ENCODE measurements at regions not wholly inside any gene's neighbourhood (a gene's known extent, or its start where the extent isn't known, plus 50 kb on each side); places are given as distances from the start of the nearest gene placed in this dataset.

GRCh38 chr16:8247993-8248392, 342.3 kb downstream of the TMEM114 start:
- DNase-seq (ENCODE audit: low spot score): no peak
- TF ChIP-seq CTCF (IDR thresholded peaks at IDR 0.05; ENCODE audit: extremely low read depth, insufficient read depth, missing control alignments): no peak

GRCh38 chr16:8243981-8244380, 346.3 kb downstream of the TMEM114 start:
- no peak for DNase-seq (ENCODE audit: low spot score)
- TF ChIP-seq CTCF (IDR thresholded peaks at IDR 0.05; ENCODE audit: extremely low read depth, insufficient read depth, missing control alignments): no peak
- in situ Hi-C loops (cut with MboI; ENCODE audit: low pct_unique_long_range_greater_than_20kb, low sequenced_read_pairs, unreplicated experiment): no loop called here

More at GRCh38 chr16:8247993-8248392, 342.3 kb downstream of the TMEM114 start:
- in situ Hi-C loops (cut with MboI; ENCODE audit: low pct_unique_long_range_greater_than_20kb, low sequenced_read_pairs, unreplicated experiment): no loop called here

- no peak for DNase-seq (ENCODE audit: low spot score)
- in situ Hi-C loops (cut with MboI; ENCODE audit: low pct_unique_long_range_greater_than_20kb, low sequenced_read_pairs, unreplicated experiment): no loop called here
- no peak for TF ChIP-seq CTCF (IDR thresholded peaks at IDR 0.05; ENCODE audit: extremely low read depth, insufficient read depth, missing control alignments)
Measured at GRCh38 chr16:8241408-8241807, 348.9 kb downstream of the TMEM114 start.

GRCh38 chr16:8239443-8239842, 350.9 kb downstream of the TMEM114 start:
- no peak for TF ChIP-seq CTCF (IDR thresholded peaks at IDR 0.05; ENCODE audit: extremely low read depth, insufficient read depth, missing control alignments)
- DNase-seq (ENCODE audit: low spot score): no peak
- in situ Hi-C loops (cut with MboI; ENCODE audit: low pct_unique_long_range_greater_than_20kb, low sequenced_read_pairs, unreplicated experiment): no loop called here

GRCh38 chr16:8237452-8237851, 352.9 kb downstream of the TMEM114 start:
- no peak for TF ChIP-seq CTCF (IDR thresholded peaks at IDR 0.05; ENCODE audit: extremely low read depth, insufficient read depth, missing control alignments)
- in situ Hi-C loops (cut with MboI; ENCODE audit: low pct_unique_long_range_greater_than_20kb, low sequenced_read_pairs, unreplicated experiment): no loop called here
- DNase-seq (ENCODE audit: low spot score): no peak

GRCh38 chr16:8236816-8237215, 353.5 kb downstream of the TMEM114 start:
- TF ChIP-seq CTCF (IDR thresholded peaks at IDR 0.05; ENCODE audit: extremely low read depth, insufficient read depth, missing control alignments): no peak
- in situ Hi-C loops (cut with MboI; ENCODE audit: low pct_unique_long_range_greater_than_20kb, low sequenced_read_pairs, unreplicated experiment): no loop called here

GRCh38 chr16:8230497-8230896, 359.8 kb downstream of the TMEM114 start:
- DNase-seq (ENCODE audit: low spot score): no peak
- in situ Hi-C loops (cut with MboI; ENCODE audit: low pct_unique_long_range_greater_than_20kb, low sequenced_read_pairs, unreplicated experiment): no loop called here
- TF ChIP-seq CTCF (IDR thresholded peaks at IDR 0.05; ENCODE audit: extremely low read depth, insufficient read depth, missing control alignments): no peak

More at GRCh38 chr16:8236816-8237215, 353.5 kb downstream of the TMEM114 start:
- no peak for DNase-seq (ENCODE audit: low spot score)

Data from GM13977 (cell line).